GM12878 (cell line): ENCODE measurements at regions not wholly inside any gene's neighbourhood (a gene's known extent, or its start where the extent isn't known, plus 50 kb on each side); places are given as distances from the start of the nearest gene placed in this dataset.

ENCODE experiments used
- ATAC-seq: fragments of 200-7000 bp; cut with Tn5 transposase; 3 replicates; pipeline ENCODE4 v1.9.1; 2020; ENCODE audit warnings: mild to moderate bottlenecking, moderate library complexity
- BruUV-seq: library from RNA; stranded (reverse); fragments of 400-500 nt; replicated peaks from 2 replicates; lab custom pipeline; 2021; lab: Mats Ljungman, UMichigan
- CTCF ChIA-PET: fragments of 300-600 bp; sonication (Branson Sonifier 250); formaldehyde crosslinking; extraction: SDS; loops from one replicate; lab custom pipeline; 2021; ENCODE audit warnings: inconsistent platforms; lab: Yijun Ruan, JAX
- POLR2A ChIA-PET: fragments of 350-600 bp; formaldehyde crosslinking; extraction: SDS; loops from one replicate; lab custom pipeline; 2021; ENCODE audit warnings: inconsistent platforms; lab: Charles Lee
- RAD21 ChIA-PET: fragments of 300-600 bp; sonication (Branson Sonifier 250); formaldehyde crosslinking; loops from one replicate; lab custom pipeline; 2023; ENCODE audit warnings: antibody characterized with exemption; ENCODE audit not compliant: unreplicated experiment; lab: Charles Lee
- SMC1A ChIA-PET: fragments of 300-600 bp; sonication (Branson Sonifier 250); formaldehyde crosslinking; loops from one replicate; lab custom pipeline; 2023; ENCODE audit not compliant: unreplicated experiment, uncharacterized antibody; lab: Charles Lee
- DNase-seq: peaks from one replicate; pipeline ENCODE4 v3.0.0-alpha.2; 2011; ENCODE audit warnings: low read depth, low spot score
- FAIRE-seq: peaks from 3 replicates; lab custom pipeline; 2011; peaks lifted over from hg19 to GRCh38; lab: Jason Lieb, UNC
- H2AFZ ChIP-seq: 2 replicates; pipeline ENCODE4 v1.6.0; 2011; ENCODE audit warnings: low read depth, low read length, control low read depth; ENCODE audit not compliant: control insufficient read depth
- H3K27ac ChIP-seq: 2 replicates; pipeline ENCODE4 v1.5.1; 2011; ENCODE audit warnings: control low read depth; ENCODE audit not compliant: control insufficient read depth, insufficient read depth
- H3K27me3 ChIP-seq, 2 experiments: replicated peaks in 1 of 2; 2 replicates each; pipeline versions ENCODE4 v1.6.0 to v1.6.1; 2011; ENCODE audit warnings: low read length in 1 of 2; ENCODE audit not compliant: control insufficient read depth in 2 of 2, insufficient read depth in 2 of 2
- H3K36me3 ChIP-seq, 2 experiments: 2 replicates each; pipeline ENCODE4 v1.5.1; 2011; ENCODE audit warnings: low read length in 1 of 2; ENCODE audit not compliant: control insufficient read depth in 2 of 2, insufficient read depth in 2 of 2
- H3K4me1 ChIP-seq: 2 replicates; pipeline ENCODE4 v1.6.1; 2011; ENCODE audit warnings: mild to moderate bottlenecking, low read length, moderate library complexity, mixed read lengths; ENCODE audit not compliant: control insufficient read depth, insufficient read depth
- H3K4me2 ChIP-seq: 2 replicates; pipeline ENCODE4 v1.6.0; 2011; ENCODE audit warnings: control low read depth; ENCODE audit not compliant: control insufficient read depth, insufficient read depth
- H3K4me3 ChIP-seq: fragments of 200-600 bp; sonication (generic); 2 replicates; pipeline ENCODE4 v1.5.1; 2016
- H3K79me2 ChIP-seq: 2 replicates; pipeline ENCODE4 v1.6.0; 2011; ENCODE audit warnings: low read length; ENCODE audit not compliant: control insufficient read depth, insufficient read depth
- H3K9ac ChIP-seq: 2 replicates; pipeline ENCODE4 v1.8.0; 2011; ENCODE audit warnings: low read length, control low read depth, mixed read lengths; ENCODE audit not compliant: control insufficient read depth, insufficient read depth
- H3K9me3 ChIP-seq: replicated peaks from 3 replicates; pipeline ENCODE4 v1.5.1; 2011; ENCODE audit warnings: mild to moderate bottlenecking, low read length; ENCODE audit not compliant: control insufficient read depth, insufficient read depth
- H4K20me1 ChIP-seq: 2 replicates; pipeline ENCODE4 v1.6.0; 2011; ENCODE audit not compliant: control insufficient read depth, insufficient read depth
- HCFC1 ChIP-seq: fragments of 150-350 bp; IDR thresholded peaks from 2 replicates; pipeline ENCODE4 v1.6.1; 2014; ENCODE audit warnings: low read length
- KAT2A ChIP-seq: conservative IDR thresholded peaks from 2 replicates; pipeline ENCODE4 v1.6.1; 2011; ENCODE audit warnings: low read depth, low read length; ENCODE audit not compliant: control insufficient read depth
- LARP7 ChIP-seq: fragments of 450-650 bp; IDR thresholded peaks from 2 replicates; pipeline ENCODE4 v1.6.1; 2017; ENCODE audit warnings: mild to moderate bottlenecking
- MYB ChIP-seq: fragments of 150-350 bp; IDR thresholded peaks from 2 replicates; pipeline ENCODE4 v1.6.1; 2014; ENCODE audit warnings: mild to moderate bottlenecking, low read depth, low read length, borderline replicate concordance
- MYC ChIP-seq: IDR thresholded peaks from 2 replicates; pipeline ENCODE4 v1.6.1; 2011; ENCODE audit warnings: mild to moderate bottlenecking, low read length, moderate library complexity, inconsistent platforms; ENCODE audit not compliant: insufficient read depth, insufficient replicate concordance, insufficient read length, severe bottlenecking
- POLR2A ChIP-seq: IDR thresholded peaks from 2 replicates; pipeline ENCODE4 v1.6.1; 2011; ENCODE audit warnings: low read depth, mild to moderate bottlenecking, low read length
- RB1 ChIP-seq: fragments of 450-650 bp; formaldehyde crosslinking; IDR thresholded peaks from 2 replicates; pipeline ENCODE4 v1.6.1; 2017; ENCODE audit warnings: mild to moderate bottlenecking, borderline replicate concordance
- SP1 ChIP-seq: IDR thresholded peaks from one replicate; pipeline ENCODE4 v1.6.1; 2011; ENCODE audit warnings: low read depth, low read length
- ZZZ3 ChIP-seq: IDR thresholded peaks from 2 replicates; pipeline ENCODE4 v1.6.1; 2011; ENCODE audit warnings: low read depth; ENCODE audit not compliant: control insufficient read depth, insufficient read length
- WGBS: methylation state at CpG from one replicate; pipeline ENCODE4 v1.1.6; 2016; ENCODE audit warnings: low lambda C conversion rate; ENCODE audit not compliant: insufficient replicate concordance, insufficient coverage; ENCODE audit errors: missing lambda C conversion rate; 5-methylcytosine and 5-hydroxymethylcytosine counted together
- in situ Hi-C: fragments of 300-500 bp; cut with MboI; formaldehyde crosslinking; loops from 9 replicates; pipeline ENCODE4 v1.14.3; 2018; ENCODE audit warnings: mixed read lengths
- intact Hi-C: fragments of 100-400 bp; cut with micrococcal nuclease; formaldehyde crosslinking; loops from one replicate; pipeline ENCODE4 v1.14.2; 2022; ENCODE audit not compliant: unreplicated experiment
- TF ChIP-seq, protein P1 (sequence below): fragments of 450-650 bp; IDR thresholded peaks from 2 replicates; pipeline ENCODE4 v1.6.1; 2016; ENCODE audit warnings: mild to moderate bottlenecking, moderate library complexity, borderline replicate concordance
- TF ChIP-seq, protein P2 (sequence below): IDR thresholded peaks from 2 replicates; pipeline ENCODE4 v1.6.1; 2011; ENCODE audit warnings: low read depth, low read length, improper control_type of control experiment, borderline replicate concordance
- TF ChIP-seq, protein P3 (sequence below): fragments of 450-650 bp; IDR thresholded peaks from 2 replicates; pipeline ENCODE4 v1.6.1; 2017; ENCODE audit warnings: antibody characterized with exemption, mild to moderate bottlenecking, moderate library complexity

DNA sequence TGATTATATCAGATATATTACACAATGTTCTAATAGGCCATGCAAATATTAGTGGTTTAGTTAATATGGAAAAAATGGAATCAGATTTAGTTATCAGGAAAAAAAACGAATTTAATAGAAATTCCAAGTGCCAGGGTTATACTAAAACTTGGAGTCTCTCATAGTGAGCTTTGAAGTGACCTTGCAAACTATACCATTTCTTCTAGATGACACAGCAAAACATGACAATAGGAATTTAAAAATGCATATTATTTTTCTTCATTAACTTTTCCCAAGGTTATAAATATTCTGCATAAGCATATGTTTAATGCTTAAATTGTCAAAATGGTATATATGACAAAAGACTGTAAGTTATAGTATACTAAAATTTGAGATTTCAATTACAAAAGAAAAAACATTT is 250.1 kb upstream of the DCN start:
- no peak for TF ChIP-seq HCFC1
- TF ChIP-seq SP1, result no peak
- no peak for TF ChIP-seq POLR2A
- no peak for TF ChIP-seq LARP7
- TF ChIP-seq KAT2A, result no peak
- TF ChIP-seq MYB, result no peak
- no peak for TF ChIP-seq ZZZ3
- TF ChIP-seq, protein P1, sequence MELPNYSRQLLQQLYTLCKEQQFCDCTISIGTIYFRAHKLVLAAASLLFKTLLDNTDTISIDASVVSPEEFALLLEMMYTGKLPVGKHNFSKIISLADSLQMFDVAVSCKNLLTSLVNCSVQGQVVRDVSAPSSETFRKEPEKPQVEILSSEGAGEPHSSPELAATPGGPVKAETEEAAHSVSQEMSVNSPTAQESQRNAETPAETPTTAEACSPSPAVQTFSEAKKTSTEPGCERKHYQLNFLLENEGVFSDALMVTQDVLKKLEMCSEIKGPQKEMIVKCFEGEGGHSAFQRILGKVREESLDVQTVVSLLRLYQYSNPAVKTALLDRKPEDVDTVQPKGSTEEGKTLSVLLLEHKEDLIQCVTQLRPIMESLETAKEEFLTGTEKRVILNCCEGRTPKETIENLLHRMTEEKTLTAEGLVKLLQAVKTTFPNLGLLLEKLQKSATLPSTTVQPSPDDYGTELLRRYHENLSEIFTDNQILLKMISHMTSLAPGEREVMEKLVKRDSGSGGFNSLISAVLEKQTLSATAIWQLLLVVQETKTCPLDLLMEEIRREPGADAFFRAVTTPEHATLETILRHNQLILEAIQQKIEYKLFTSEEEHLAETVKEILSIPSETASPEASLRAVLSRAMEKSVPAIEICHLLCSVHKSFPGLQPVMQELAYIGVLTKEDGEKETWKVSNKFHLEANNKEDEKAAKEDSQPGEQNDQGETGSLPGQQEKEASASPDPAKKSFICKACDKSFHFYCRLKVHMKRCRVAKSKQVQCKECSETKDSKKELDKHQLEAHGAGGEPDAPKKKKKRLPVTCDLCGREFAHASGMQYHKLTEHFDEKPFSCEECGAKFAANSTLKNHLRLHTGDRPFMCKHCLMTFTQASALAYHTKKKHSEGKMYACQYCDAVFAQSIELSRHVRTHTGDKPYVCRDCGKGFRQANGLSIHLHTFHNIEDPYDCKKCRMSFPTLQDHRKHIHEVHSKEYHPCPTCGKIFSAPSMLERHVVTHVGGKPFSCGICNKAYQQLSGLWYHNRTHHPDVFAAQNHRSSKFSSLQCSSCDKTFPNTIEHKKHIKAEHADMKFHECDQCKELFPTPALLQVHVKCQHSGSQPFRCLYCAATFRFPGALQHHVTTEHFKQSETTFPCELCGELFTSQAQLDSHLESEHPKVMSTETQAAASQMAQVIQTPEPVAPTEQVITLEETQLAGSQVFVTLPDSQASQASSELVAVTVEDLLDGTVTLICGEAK, result no peak
- TF ChIP-seq, protein P2, sequence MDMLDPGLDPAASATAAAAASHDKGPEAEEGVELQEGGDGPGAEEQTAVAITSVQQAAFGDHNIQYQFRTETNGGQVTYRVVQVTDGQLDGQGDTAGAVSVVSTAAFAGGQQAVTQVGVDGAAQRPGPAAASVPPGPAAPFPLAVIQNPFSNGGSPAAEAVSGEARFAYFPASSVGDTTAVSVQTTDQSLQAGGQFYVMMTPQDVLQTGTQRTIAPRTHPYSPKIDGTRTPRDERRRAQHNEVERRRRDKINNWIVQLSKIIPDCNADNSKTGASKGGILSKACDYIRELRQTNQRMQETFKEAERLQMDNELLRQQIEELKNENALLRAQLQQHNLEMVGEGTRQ, result no peak
- TF ChIP-seq, protein P3, sequence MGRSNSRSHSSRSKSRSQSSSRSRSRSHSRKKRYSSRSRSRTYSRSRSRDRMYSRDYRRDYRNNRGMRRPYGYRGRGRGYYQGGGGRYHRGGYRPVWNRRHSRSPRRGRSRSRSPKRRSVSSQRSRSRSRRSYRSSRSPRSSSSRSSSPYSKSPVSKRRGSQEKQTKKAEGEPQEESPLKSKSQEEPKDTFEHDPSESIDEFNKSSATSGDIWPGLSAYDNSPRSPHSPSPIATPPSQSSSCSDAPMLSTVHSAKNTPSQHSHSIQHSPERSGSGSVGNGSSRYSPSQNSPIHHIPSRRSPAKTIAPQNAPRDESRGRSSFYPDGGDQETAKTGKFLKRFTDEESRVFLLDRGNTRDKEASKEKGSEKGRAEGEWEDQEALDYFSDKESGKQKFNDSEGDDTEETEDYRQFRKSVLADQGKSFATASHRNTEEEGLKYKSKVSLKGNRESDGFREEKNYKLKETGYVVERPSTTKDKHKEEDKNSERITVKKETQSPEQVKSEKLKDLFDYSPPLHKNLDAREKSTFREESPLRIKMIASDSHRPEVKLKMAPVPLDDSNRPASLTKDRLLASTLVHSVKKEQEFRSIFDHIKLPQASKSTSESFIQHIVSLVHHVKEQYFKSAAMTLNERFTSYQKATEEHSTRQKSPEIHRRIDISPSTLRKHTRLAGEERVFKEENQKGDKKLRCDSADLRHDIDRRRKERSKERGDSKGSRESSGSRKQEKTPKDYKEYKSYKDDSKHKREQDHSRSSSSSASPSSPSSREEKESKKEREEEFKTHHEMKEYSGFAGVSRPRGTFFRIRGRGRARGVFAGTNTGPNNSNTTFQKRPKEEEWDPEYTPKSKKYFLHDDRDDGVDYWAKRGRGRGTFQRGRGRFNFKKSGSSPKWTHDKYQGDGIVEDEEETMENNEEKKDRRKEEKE, result no peak
- no peak for TF ChIP-seq MYC
- TF ChIP-seq RB1, result no peak
- TF ChIP-seq, all 136 proteins: peak for 0
- BruUV-seq, result no TSS peak
- H3K27ac ChIP-seq, result no peak overlapping the region
- intact Hi-C loops (no loop called here), in situ Hi-C loops (no loop called here)
- no peaks in the 10 kb centered on the region for H3K9me3 ChIP-seq
- H3K4me3 ChIP-seq, result no peak overlapping the region
- ATAC-seq, result no peak
- no peak overlapping the region for H2AFZ ChIP-seq
- WGBS, result 0% methylated on average over 1 of the region's 1 CpG
- CTCF ChIA-PET, result no interaction called here
- no peaks in the 10 kb centered on the region for H3K4me1 ChIP-seq
- H3K9ac ChIP-seq, result no peak overlapping the region
- SMC1A ChIA-PET, result no interaction called here
- POLR2A ChIA-PET, result no interaction called here
- DNase-seq, result no peak
- H3K27me3 ChIP-seq, result no peaks in the 10 kb centered on the region
- no peak overlapping the region for H3K4me2 ChIP-seq
- H3K36me3 ChIP-seq, result no peaks in the 10 kb centered on the region
- no peaks in the 10 kb centered on the region for H4K20me1 ChIP-seq
- FAIRE-seq, result no peak
- RAD21 ChIA-PET, result no interaction called here
- no peaks in the 10 kb centered on the region for H3K79me2 ChIP-seq
